ENCODE measurements at regions not wholly inside any gene's neighbourhood (a gene's known extent, or its start where the extent isn't known, plus 50 kb on each side); places are given as distances from the start of the nearest gene placed in this dataset.

GRCh38 chr6:155543166-155543847 is 87.7 kb upstream of the NOX3 start:
- TF ChIP-seq POLR2A (IDR thresholded peaks at IDR 0.05) = no peak
- TF ChIP-seq CTCF (IDR thresholded peaks at IDR 0.05) = no peak
